Amniotic stem cell (primary cell): ENCODE measurements at regions not wholly inside any gene's neighbourhood (a gene's known extent, or its start where the extent isn't known, plus 50 kb on each side); places are given as distances from the start of the nearest gene placed in this dataset.

ENCODE experiments used
- DNase-seq: peaks from one replicate; lab custom pipeline; 2025; lab: John Stamatoyannopoulos, UW

DNA sequence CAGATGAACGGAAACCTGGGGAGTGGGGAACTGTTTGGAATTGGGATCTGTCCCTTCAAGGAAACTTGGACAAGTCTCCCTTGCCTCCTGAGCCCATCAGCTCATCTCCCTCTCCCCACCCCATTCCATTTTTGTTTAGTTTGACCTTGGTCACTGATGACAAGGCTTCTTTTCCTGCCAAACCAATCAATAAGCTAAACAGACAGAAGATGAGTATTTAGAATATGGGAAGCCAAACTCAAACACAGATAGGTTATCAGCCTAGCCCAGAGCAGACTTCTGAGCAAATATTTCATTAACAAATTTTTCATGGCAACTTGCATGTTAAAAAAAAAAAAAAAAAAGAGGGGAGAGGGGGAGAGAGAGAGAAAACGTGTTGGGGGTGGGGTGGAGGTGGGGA lies 337.2 kb upstream of the PROX1 start:
- no peak for DNase-seq

DNA sequence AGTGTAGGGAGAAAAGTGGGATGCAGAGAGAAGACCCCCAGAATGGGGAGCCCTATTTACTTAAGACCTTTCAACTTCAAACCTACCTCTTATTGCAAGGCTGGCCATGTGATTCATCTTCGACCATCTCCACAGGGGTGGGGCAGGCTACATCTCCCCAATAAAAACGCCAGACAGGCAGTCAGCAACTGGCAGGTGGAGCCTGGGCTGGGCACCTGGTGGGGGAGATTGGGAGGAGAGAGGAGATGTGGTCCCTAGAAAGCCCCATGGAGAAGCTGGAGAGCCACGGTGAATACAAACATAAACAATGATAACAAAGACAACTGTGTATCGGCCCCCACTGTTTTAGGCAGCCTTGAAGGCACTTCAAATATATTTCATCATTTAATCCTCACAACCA lies 336.7 kb upstream of the PROX1 start:
- DNase-seq: no peak

DNA sequence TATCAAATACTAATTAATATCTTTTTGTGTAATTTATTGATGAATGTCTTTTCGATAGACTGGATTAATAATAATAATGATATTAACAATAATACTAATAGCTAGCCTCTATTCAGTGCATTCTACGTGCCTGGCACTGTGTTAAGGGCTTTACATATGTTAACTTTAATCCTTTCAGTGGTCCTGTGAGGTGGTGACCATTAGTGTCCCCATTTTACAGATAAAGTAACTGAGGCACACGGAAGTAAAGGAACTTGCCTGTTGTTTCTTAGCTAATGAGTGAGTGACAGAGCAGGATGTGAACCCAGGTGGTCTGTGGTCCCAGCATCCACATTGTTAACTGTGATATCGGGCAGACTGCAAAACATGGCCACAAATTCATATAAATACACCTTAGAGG lies 335.7 kb upstream of the PROX1 start:
- no peak for DNase-seq

DNA sequence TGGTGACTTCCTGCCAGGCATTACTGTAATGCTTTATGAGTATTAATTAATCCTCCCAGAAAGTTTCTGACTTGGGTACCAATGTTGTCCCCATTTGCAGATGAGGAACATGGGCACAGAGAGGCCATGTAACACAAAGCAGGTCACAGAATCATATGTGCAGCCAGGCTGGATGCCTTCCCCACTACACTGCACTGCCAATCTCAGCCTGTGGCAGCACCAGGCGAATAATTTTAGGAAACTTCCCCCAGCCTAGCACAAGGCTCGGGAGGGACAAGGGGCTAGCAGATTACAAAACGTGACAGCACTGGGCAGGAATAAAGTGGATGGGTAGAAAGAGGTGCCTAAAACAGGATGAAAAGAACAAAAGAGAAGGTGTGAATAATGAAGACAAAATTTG lies 331.7 kb upstream of the PROX1 start:
- DNase-seq: no peak

DNA sequence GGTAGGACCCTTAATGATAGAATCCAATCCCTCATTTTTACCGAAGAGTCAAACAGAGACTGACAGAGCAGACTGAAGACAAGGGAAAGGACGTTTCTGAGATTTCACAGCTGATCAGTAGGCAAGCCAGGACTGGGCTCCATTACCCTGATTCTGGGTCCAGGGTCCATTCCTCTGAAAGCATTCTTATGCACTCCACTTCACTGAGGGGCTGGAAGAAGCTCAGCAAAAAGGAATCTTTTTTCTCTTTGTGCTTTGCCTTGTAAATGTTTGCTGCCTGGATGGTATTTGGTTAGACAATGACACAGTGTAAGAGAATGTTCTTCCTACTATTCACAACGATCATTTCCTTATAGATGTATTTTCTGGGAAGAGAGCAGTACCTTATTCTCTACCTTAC lies 331.3 kb upstream of the PROX1 start:
- no peak for DNase-seq

DNA sequence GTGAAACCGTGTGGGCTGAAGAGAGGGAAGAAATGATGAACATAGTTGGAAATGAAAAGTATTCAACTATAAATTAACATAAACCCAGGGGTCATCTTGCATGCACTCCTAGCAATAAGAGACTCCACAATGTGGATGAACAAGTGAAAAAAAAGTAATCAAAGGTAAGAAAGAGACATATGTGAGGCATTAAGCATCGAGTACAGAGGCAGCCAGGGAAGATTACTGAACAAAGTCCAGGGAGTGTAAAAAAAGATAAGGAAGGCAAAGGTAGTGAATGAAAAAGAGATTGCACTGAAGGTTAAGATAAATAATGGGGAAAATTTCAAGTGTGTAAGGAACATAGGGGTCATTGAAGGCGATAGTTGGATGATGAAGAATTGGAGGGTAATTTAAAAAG lies 330.8 kb upstream of the PROX1 start:
- DNase-seq: no peak

DNA sequence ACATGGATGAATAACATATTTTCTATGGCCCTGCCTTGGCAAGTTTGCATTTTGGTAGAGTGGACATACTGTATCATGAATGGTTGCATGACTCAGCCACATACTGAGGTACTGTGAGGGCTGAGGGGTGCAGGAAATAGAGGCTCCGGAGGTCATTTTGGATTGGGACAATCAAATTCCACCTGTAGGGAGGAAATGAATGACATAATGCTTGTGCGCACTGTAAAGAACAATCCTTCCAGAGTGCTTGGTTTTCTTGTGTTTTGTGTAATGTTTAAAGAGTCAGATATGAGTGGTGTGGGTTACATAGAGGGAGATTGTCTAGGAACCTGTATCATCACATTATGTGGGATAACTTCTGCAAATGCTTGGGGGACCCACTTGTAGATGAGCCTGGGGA lies 329.9 kb upstream of the PROX1 start:
- DNase-seq: no peak

DNA sequence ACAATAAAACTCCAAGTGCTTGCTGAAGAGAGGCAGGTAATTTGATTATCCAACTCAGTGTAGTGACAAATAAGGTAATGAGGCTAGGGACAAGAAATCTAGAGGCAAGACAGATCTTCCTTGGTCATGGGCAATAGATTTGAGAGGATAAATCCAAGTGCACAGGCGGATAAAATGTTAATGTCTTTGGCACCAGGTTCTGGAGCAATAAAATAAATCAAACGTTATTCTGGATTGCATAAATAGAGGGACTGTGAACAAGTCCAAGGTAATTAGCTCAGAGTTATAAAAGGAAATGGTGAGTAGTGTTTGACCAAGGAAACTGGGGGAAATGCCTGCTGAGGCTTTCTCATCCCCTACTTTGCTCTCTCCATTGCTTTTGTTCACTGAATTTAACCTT lies 329.3 kb upstream of the PROX1 start:
- no peak for DNase-seq

DNA sequence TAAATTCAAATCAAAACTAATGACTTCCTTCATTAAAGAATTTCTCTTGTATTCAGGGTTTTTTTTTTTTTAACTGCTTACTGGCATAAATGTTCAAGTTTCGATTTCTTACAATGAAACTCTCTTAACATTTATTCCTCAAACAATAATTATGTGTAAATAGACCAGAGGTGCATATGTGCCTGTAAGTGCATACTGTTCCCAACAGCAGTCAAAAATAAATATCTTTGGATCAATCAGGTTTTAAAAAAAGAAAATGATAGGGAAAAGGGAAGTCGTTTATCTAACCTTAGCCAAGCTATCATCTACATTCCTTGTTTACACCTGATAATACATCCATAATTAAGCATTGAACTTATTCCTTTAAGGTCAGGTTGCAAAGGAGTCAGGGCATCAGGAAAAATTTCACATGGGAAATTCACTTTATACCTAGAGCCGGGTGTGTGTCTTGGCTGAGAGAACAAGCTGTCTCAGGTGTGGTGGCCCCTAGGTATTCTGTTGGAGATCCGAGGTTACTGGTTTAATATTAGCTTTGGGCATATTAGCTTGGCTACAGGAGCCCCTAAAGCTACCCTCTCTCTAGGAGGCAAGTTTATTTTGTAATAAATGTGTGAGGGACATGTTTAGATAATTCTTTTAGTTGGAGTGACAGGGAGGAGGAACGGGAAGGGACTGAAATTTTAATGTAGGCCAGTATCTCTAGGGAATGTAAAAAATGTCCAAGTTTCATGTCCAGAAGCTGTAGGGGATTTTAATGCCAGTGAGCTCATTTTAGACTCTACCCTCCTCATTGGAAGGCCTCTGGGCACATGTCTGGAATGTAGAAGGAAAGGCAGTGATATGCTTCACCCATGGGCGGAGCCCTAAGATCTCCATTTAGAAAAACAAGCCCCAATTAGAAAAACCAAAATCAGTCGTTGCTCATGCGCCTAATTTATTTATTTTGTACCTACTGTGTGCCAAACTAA lies 327.9 kb upstream of the PROX1 start:
- no peak for DNase-seq

DNA sequence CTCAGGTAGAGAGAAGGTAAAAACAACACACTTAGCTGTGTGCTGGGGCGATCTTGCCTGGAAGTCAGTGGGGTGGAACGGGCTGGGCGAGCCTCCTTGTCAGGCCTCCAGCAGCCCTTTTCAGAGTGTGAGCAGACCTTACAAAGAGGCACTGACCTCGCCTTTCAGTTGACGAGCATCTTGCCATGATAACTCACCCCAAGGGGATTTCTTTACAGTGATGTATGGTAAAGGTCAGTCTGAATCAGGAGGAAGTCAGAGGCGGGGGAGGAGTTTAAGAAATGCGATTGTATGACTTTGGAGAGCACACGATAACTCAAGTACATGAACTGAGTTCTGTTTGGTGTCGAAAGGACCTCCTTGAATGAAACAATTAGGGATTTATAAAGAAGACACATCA lies 326.5 kb upstream of the PROX1 start:
- no peak for DNase-seq

DNA sequence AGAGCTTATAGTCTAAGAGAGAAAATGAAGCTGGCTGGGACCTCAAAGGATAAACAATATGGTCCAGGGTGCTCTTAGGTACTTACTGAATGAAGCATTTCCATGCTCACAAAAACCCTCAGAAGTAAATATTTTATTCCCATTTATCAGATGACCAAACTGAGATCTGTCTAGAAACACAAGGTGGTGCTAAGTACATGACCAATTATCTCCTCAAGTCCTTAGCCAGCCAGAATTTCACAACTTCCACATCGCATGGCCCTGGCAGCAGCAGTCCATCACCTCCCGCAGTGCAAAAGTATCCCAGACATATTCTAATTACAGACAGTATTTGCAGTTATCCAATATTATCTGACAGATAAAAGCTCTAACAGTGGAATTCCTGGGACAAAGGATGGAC lies 321.7 kb upstream of the PROX1 start:
- no peak for DNase-seq

DNA sequence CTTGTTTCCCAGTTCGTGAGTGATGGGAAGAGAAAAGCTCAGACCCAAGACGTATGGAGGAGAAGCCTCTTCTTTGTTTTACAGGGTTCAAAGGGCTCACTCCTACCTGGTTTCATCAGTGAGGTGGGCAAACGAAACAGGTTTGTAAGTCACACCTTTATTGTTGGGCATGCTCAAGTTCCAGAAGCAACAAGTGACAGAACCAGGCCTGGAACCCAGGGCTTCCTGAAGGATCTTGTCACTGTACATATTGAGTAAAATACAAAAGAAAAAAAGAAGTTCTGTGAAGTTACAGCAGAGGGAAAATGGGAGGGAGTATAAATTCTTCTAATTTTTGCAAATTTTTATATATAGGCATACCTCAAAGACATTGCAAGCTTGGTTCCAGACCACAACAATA lies 320.9 kb upstream of the PROX1 start:
- no peak for DNase-seq

DNA sequence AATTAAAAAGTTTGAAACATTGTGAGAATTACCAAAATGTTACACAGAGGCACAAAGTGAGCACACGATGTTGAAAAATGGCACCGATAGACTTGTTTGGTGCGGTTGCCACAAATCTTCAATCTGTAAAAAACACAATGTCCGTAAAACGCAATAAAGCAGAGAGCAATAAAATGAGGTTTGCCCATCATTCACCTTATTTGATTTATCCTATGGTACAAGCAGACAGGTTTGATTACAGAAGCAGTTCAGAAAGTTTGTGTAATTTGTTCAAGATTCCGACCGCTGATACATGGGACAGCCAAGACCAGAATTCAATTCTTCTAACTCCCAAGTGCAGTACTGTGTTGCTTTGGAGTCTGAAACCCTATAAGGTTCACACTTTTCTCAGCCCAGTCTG lies 318.3 kb upstream of the PROX1 start:
- no peak for DNase-seq

DNA sequence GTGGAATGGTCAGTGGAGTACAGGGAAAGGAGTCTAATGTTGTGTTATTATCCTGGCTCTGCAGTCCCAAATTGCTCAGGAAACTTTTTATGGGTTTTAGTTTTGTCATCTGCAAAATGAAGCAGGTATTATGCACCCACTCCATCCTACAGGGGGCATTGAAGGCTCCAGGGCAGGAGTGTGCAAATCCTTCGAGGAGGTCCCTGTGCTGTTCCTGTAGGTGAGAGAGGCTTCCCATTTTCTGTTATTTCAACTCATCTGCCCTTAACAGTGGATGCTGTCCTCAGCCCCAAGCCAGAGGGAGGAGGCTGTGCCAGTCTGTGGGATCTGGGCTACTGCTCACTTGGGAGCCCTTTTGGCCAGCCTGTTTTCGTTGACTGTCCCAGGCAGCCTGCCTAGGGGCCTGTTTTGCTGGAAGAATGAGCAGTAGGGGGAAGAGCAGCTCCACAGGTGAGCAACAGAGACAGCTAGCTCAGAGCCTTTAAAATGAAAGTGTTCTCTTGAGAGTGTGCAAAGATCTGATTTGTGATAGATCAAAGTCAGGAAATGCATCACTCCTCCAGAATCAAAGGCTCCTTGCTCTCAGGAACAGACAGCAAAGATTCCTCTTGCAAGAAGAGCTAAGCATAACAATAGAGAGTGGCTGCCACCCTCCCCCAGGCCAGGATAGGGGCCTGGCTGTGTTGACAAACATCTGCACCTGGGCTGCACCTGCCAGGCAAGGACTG lies 317.6 kb upstream of the PROX1 start:
- no peak for DNase-seq

DNA sequence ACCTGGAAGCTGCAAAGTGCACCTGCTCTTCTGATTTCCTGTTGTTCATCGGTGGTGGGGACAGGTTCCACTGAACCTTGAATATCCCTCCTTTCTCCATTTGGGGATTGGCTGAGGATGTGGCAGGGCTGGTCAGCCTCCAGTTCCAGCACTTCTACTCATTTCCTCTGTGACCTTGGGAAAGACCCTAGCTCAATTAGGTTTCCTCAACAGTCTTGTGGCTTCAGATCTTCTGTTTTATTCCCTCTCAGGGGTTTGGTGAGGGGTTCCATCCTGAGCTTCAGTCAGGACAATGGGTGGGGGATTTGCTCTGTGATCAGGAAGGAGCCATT lies 317.1 kb upstream of the PROX1 start:
- no peak for DNase-seq

DNA sequence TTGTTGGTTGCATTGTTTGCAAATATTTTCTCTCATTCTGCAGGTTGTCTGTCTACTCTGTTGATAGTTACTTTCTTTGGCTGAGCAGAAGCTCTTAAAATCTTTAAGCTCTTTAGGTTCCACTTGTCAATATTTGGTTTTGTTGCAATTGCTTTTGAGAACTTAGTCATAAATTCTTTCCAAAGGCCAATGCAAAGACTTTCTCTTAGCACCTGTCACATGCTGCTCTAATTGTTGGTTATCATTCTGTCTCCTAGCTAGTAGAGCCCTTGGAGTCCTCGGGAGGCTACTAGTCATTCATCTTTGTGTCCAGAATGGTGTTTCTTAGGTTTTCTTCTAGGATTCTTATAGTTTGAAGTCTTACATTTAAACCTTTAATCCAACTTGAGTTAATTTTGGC lies 312.7 kb upstream of the PROX1 start:
- DNase-seq: no peak

DNA sequence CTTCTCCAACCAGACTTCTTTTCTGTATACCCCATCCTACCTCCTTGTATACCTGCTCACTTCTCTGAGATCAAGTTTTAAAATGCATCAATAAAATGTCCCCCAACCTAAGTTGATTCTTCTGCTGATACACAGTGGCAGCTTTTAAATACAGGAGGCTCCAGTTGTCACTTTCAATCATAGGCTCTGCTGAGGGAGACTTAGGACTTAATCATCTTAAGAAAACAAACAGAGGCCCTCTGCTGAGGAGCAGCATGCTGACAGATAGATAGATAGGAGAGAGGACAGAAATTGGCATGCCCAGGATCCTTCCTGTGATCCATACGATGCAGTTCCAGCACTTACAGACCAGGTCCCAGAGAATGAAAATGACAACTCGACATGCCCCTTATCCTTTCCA lies 311.0 kb upstream of the PROX1 start:
- DNase-seq: no peak

DNA sequence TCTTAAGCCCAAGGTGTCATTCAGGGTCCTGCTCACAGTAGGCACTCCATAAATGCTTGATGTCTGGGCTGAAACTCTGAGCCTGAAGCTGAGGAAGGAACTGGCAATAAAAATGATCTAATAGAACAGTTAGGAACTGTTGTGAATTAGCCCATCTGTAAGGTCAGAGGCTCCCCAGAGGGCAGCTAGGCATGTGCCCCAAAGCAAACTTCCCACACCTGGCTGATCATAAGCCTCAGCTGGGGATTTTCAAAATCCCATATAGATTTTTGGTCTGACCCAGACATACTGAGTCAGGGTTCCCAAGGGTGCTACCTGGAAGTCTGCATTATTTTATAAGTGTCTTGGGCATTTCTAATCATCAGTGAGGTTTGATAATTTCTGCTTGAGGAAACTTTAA lies 309.4 kb upstream of the PROX1 start:
- no peak for DNase-seq

DNA sequence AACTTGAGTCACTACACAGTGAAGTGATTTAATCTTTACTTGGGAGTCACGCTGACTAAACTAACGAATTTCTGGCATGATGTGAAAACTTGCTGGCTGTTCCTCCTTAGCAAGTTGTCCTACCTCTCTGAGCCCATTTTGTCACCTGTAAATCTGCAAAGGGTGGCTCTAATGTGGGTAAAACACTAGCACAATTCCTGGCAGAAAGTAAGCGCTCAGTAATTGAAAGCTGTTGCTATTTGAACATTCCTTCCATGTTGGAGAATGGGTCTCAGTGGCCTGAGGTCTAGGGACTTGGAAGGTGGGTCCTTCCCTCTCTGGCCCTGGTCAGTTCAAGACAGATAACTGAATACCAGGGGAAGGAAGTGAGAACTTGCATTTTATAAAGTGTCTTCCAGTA lies 309.0 kb upstream of the PROX1 start:
- no peak for DNase-seq

DNA sequence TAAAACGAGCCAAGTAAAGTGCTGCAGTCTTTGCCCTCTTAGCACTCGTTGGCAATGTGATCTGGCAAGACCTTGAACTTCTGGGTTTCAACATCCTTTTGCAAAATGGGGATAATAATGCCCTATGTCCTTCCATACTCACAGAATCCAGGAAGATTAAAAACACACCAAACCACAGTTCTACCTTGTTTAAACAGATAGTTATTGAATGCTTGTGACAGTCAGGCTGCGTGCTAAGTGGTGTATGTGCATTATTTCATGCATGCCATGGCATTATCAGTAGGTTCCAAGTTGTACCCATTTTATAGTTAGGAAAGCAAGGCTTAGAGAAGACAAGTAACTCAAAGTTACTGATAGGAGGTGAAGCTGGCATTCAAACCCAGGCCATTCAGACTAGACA lies 308.6 kb upstream of the PROX1 start:
- no peak for DNase-seq

DNA sequence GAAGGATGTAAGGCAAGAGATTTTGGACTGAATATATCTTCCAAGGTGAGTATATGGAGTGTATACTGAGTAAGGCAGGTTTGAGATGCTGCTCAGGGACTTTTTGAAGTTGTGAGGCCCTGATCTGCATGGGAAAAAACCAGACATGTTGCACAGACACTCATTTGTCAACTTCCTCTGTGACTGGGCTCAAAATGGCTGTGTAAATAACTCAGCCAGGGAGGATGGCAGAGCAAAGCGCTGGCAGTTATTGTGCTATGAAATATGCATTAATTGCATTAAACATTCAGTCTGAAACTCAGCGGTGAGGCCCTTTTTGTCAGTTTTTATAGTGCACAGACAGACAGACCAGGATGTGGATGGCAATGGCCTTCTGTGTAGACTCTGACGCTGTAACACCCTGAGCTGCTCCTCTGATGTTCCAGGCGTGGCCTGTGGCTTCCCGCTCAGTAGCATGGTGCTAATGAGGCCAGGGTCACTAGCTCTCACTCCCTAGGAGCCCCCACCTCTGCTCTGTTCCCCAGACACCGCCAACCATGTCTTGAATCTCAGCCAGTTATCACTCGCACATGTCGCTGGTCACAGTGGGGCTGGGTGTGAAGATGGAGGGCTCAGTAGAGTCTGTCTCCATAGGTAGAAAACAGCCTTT lies 307.0 kb upstream of the PROX1 start:
- no peak for DNase-seq

DNA sequence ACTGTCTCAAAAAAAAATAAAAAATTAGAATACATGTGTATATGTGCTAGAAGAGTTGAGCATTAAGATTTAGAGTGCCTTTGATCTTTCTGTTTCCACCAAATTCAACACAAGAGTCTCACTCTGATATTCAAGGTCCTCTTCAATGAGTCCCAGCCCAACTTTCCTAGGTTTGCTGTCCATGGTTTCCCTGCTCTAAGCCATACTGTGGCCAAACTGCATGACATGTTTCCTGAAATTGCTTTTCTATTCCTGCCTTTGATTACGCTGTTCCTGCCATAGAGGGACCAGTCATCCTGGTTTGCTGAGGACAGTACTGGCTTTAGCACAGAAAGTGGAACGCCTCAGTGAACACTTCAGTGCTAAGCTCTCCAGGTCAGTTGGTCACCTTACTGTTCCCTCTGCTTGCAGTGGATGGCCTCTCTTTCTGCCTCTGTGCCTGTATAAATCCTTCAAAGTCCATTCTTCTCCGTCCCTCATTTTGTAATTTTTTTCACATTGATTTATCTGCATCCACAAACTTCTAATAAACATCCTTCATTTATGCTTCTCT lies 305.9 kb upstream of the PROX1 start:
- no peak for DNase-seq

DNA sequence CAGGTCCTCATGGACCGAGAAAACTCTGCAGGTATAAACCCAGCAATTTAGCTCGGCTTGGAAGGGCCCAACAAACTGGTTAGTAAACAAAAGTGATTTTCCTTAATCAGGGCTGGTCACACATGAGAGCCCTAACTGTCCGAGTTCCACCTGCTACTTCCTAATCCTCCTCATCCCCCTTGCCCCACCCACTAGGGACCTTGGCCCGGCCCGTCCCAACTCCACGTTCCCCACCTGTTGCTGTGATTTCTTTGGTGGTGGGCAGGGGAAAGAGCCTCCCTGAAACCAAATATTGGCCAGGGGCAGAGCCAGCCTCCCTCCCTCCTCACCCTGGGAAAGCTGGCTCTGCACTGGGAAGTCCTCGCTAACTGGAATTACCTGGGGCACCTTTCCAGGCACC lies 304.2 kb upstream of the PROX1 start:
- DNase-seq: no peak
